B cell (primary cell): ENCODE measurements at regions not wholly inside any gene's neighbourhood (a gene's known extent, or its start where the extent isn't known, plus 50 kb on each side); places are given as distances from the start of the nearest gene placed in this dataset.
"Not testable (repeated sequence)": the region's sequence is repeated elsewhere in the genome, so short reads cannot be mapped to it uniquely, and the experiment has no call there.

Experiments
- ATAC-seq: fragments of 200-7000 bp; cut with Tn5 transposase; one replicate; pipeline ENCODE4 v1.10.0; 2021; ENCODE audit warnings: low read depth, mild to moderate bottlenecking, moderate number of reproducible peaks, moderate library complexity
- CTCF ChIA-PET: fragments of 350-600 bp; sonication (Branson Sonifier 250); formaldehyde crosslinking; loops from one replicate; lab custom pipeline; 2021; ENCODE audit warnings: antibody characterized with exemption, inconsistent platforms; lab: Charles Lee
- POLR2A ChIA-PET: fragments of 350-600 bp; sonication (Branson Sonifier 250); formaldehyde crosslinking; loops from one replicate; lab custom pipeline; 2021; ENCODE audit warnings: antibody characterized with exemption; lab: Charles Lee
- DNase-seq: peaks from one replicate; pipeline ENCODE4 v3.0.0; 2013
- H2AFZ ChIP-seq: 2 replicates; pipeline ENCODE4 v1.6.1; 2012; ENCODE audit warnings: mild to moderate bottlenecking, low read depth, low read length; ENCODE audit not compliant: insufficient read depth, poor library complexity, severe bottlenecking
- H3K27ac ChIP-seq, 2 donors: 1 replicate in 1 of 2; 2 replicates in 1 of 2; pipeline ENCODE4 v1.5.1; 2012 to 2013; ENCODE audit warnings: low read length in 2 of 2, mild to moderate bottlenecking in 2 of 2, moderate library complexity in 1 of 2
- H3K27me3 ChIP-seq, 4 experiments: fragments of 200-600 bp in 1 of 4; sonication (generic) in 1 of 4; replicated peaks in 1 of 4; 1 replicate in 2 of 4; 2 replicates in 2 of 4; pipeline versions ENCODE4 v1.6.1 to v1.7.0; 2013 to 2016; ENCODE audit warnings: low read length in 3 of 4, mild to moderate bottlenecking in 2 of 4, mixed read lengths in 1 of 4, moderate library complexity in 1 of 4; ENCODE audit not compliant: insufficient read depth in 4 of 4, control insufficient read depth in 3 of 4; ENCODE audit errors: control extremely low read depth in 1 of 4
- H3K36me3 ChIP-seq, 2 experiments: replicated peaks in 1 of 2; 1 replicate in 1 of 2; 2 replicates in 1 of 2; pipeline versions ENCODE4 v1.6.1 to v1.7.1; 2013; ENCODE audit warnings: low read length in 1 of 2; ENCODE audit not compliant: insufficient read depth in 2 of 2, control insufficient read depth in 1 of 2; ENCODE audit errors: control extremely low read depth in 1 of 2, extremely low read depth in 1 of 2
- H3K4me1 ChIP-seq, 2 donors: fragments of 200-600 bp in 1 of 2; sonication (generic) in 1 of 2; 1 replicate in 1 of 2; 2 replicates in 1 of 2; pipeline versions ENCODE4 v1.5.1 to v1.6.1; 2013 to 2017; ENCODE audit warnings: low read length in 2 of 2; ENCODE audit not compliant: control insufficient read depth in 2 of 2, insufficient read depth in 2 of 2
- H3K4me2 ChIP-seq: replicated peaks from 2 replicates; pipeline ENCODE3; 2012; ENCODE audit warnings: mild to moderate bottlenecking, low read depth, low read length; ENCODE audit not compliant: poor library complexity, severe bottlenecking
- H3K4me3 ChIP-seq, 5 experiments: fragments of 200-600 bp in 1 of 5; sonication (generic) in 1 of 5; 1 replicate in 3 of 5; 2 replicates in 2 of 5; pipeline versions ENCODE4 v1.5.1 to v1.7.0; 2011 to 2016; ENCODE audit warnings: low read length in 4 of 5, mild to moderate bottlenecking in 4 of 5, low read depth in 2 of 5, control low read depth in 1 of 5, moderate library complexity in 1 of 5; ENCODE audit not compliant: insufficient read depth in 1 of 5; ENCODE audit errors: control extremely low read depth in 1 of 5, extremely low read depth in 1 of 5
- H3K79me2 ChIP-seq: fragments of 200-600 bp; sonication (generic); one replicate; pipeline ENCODE4 v1.6.0; 2016; ENCODE audit warnings: low read length; ENCODE audit not compliant: control insufficient read depth, insufficient read depth
- H3K9ac ChIP-seq: fragments of 200-600 bp; sonication (generic); 2 replicates; pipeline ENCODE4 v1.6.1; 2017; ENCODE audit warnings: mild to moderate bottlenecking, low read length, moderate library complexity
- H3K9me3 ChIP-seq, 3 donors: one replicate each; pipeline versions ENCODE4 v1.6.1 to v1.7.1; 2013; ENCODE audit warnings: low read length in 2 of 3; ENCODE audit not compliant: control insufficient read depth in 2 of 3, insufficient read depth in 1 of 3; ENCODE audit errors: control extremely low read depth in 1 of 3
- H4K20me1 ChIP-seq: 2 replicates; pipeline ENCODE4 v1.6.0; 2012; ENCODE audit warnings: mild to moderate bottlenecking, low read length; ENCODE audit not compliant: insufficient read depth, control insufficient read depth, poor library complexity, severe bottlenecking
- H3K27ac Mint-ChIP-seq: one replicate; pipeline ENCODE4 v1.8.0; 2021; ENCODE audit warnings: mixed read lengths
- H3K27me3 Mint-ChIP-seq: one replicate; pipeline ENCODE4 v1.8.0; 2021; ENCODE audit warnings: mixed read lengths
- H3K4me1 Mint-ChIP-seq: one replicate; pipeline ENCODE4 v1.8.0; 2021; ENCODE audit warnings: mixed read lengths
- H3K4me3 Mint-ChIP-seq: one replicate; pipeline ENCODE4 v1.8.0; 2021; ENCODE audit warnings: mixed read lengths
- H3K9me3 Mint-ChIP-seq: one replicate; pipeline ENCODE4 v1.8.0; 2022; ENCODE audit warnings: mixed read lengths; ENCODE audit not compliant: insufficient read depth
- WGBS: methylation state at CpG from one replicate; pipeline ENCODE4 v1.1.5; 2013; ENCODE audit warnings: missing lambda C conversion rate; ENCODE audit not compliant: insufficient coverage; 5-methylcytosine and 5-hydroxymethylcytosine counted together
- intact Hi-C: fragments of 100-400 bp; cut with micrococcal nuclease; formaldehyde crosslinking; loops from one replicate; pipeline ENCODE4 v1.10.0; 2022

DNA sequence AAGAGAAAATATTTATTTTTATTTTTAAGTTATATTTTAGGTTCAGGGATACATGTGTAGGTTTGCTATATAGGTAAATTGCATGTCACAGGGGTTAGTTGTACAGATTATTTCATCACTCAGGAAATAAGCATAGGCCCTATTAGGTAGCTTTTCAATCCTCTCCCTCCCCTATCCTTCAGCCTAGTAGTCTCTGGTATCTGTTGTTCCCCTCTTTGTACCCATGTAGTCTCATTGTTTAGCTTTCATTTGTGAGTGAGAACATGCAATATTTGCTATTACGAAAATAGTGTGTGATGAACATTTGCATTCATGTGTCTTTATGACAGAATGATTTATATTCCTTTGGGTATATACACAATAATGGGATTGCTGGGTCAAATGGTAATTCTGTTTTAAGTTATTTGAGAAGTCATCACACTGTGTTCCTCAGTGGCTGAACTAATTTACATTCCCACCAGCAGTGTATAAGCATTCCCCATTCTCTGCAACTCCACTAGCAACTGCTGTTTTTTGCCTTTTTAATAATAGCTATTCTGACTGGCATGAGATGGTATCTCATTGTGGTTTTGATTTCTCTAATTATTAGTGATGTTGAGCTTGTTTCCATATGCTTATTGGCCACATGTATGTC, 863.3 kb downstream of the TTLL7 start:
- H3K4me1 ChIP-seq, H3K36me3 ChIP-seq, H3K4me2 ChIP-seq, POLR2A ChIA-PET, H3K4me3 ChIP-seq, H3K79me2 ChIP-seq, DNase-seq, ATAC-seq, H2AFZ ChIP-seq, CTCF ChIA-PET, intact Hi-C loops, H3K4me1 Mint-ChIP-seq, H3K27me3 Mint-ChIP-seq, H3K27ac ChIP-seq, H3K4me3 Mint-ChIP-seq, H4K20me1 ChIP-seq, H3K27ac Mint-ChIP-seq, H3K9ac ChIP-seq, H3K9me3 ChIP-seq, H3K9me3 Mint-ChIP-seq, H3K27me3 ChIP-seq: not testable (repeated sequence)
- no CpG with 5 or more reads among the region's 1 CpG for WGBS

DNA sequence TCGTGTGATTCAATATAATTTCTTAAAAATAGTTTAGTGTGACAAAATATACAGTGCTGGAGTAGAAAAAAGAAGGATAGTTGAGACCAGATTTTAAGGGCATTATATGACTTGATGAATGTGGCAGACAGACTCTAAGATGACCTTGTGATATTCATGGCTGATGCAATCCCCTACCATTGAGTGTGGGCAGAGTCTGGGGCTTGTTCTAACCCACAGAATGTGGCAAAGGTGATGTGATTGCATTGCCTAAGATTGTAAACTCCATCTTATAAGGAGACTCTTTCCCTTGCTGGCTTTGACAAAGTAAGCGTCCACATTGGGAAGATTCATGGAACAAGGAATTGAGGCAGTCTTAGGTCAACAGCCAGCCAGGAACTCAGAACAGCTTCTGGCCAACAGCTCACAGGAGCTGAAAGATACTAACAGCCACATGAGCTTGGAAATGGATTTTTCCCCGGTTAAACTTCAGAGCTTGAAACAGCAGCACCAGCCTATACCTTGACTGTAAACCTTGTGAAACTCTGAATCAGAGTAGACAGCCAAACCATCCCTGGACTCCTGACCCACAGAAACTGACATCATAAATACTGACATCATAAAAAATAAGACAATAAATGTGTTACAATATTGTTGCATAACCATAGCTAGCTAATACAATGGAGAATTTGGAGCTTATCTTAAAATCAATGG, 864.5 kb downstream of the TTLL7 start:
- WGBS, result no CpG with 5 or more reads among the region's 3 CpGs

More for the DNA sequence above, 864.5 kb downstream of the TTLL7 start:
- H3K4me1 Mint-ChIP-seq, H3K4me3 ChIP-seq, H3K4me3 Mint-ChIP-seq, H3K36me3 ChIP-seq, H3K27ac Mint-ChIP-seq, H3K27me3 Mint-ChIP-seq, H3K9me3 ChIP-seq, H3K4me1 ChIP-seq, CTCF ChIA-PET, H4K20me1 ChIP-seq, H3K4me2 ChIP-seq, H2AFZ ChIP-seq, ATAC-seq, H3K27me3 ChIP-seq, H3K27ac ChIP-seq, DNase-seq, H3K79me2 ChIP-seq, H3K9ac ChIP-seq, H3K9me3 Mint-ChIP-seq, POLR2A ChIA-PET, intact Hi-C loops: not testable (repeated sequence)
